NCI-H187 (cell line): ENCODE measurements at regions not wholly inside any gene's neighbourhood (a gene's known extent, or its start where the extent isn't known, plus 50 kb on each side); places are given as distances from the start of the nearest gene placed in this dataset.
"Not testable (repeated sequence)": the region's sequence is repeated elsewhere in the genome, so short reads cannot be mapped to it uniquely, and the experiment has no call there.

Experiments
- DNase-seq, 2 experiments: peaks; one replicate each; lab custom pipeline; 2025; lab: John Stamatoyannopoulos, UW

GRCh38 chr6:81562169-81562568 lies 190.3 kb downstream of the TENT5A start:
- no peak for DNase-seq

DNA sequence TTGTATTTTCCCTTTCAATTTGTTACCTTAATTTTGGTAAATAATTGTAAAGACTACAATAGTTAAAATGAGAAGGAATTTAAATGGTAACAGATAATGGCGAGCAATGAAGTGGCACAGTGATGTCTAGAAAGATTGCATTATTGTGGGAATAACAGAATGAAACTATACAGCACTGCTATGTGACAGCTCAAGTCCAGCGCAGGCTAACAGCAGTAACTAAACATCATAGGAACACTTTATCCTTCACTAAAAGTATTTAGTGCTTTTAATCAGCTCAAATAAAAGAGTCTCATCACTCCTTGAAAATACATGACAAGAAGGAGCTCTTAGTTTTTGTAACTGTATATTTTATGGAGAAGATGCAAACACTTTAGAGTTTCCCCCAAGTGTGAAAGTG lies 190.8 kb downstream of the TENT5A start:
- DNase-seq: no peak

DNA sequence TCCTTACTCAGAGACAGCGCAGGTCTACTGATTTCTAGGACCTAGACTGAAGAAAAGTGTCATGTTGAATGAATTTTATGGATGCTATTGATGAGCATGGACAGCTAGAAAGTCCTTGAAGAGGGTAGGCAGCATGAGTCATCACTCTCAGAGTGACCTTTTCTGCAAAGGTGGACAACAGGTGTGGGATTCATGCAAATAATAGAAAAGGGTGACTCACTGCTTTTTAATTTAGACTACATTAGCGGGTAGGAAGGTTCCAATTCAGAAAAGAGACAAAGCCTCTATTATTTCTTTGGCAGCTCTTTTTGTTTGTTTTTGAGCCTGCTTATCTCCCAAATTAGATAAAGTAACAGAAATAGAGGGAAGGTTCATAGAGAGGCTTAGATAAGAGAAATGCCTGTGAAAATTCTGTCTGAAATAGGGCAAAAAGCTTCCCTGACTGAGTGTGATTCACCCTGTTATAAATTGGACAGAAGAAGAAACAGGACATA lies 191.4 kb downstream of the TENT5A start:
- no peak for DNase-seq

- DNase-seq: no peak
These were observed 194.7 kb downstream of the TENT5A start for GRCh38 chr6:81557811-81558210.

DNA sequence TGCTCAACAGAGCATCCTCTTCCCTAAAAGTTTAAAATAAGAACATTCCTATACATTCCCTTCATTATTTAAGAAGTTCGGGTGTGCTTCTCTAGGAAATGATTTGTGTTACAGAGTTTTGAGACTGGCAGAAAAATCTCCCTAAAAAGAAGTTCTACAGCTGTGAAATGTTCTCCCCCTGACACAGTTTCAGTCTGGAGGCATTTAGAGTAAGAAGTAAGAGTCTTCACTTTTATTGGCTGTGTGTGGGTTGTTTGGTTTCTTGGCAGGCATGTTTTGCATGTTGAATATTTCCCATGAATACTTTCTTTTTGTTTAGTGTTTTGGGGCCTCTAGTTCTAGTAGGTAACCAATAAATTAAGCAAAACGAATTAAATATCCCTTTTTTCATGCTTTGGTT lies 195.9 kb downstream of the TENT5A start:
- no peak for DNase-seq

DNA sequence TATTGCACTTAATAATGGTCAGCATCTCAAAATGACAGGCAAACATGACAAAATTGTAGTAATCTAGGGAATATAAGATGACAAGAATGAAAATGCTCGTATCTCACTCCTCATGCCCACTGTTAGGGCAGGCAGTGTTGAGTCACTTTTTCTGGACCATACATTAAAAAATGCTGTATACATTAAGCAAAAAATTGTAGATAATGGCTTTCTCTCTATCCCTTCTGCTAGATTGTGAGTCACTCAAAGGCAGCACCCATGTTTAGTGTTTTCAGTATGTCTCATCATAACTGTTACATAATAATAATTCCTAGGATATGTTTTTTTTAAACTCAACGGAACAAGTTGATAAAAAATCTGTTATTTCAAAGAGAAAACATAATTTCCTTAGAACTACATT lies 199.3 kb downstream of the TENT5A start:
- no peak for DNase-seq

GRCh38 chr6:81552644-81553043 lies 199.8 kb downstream of the TENT5A start:
- no peak for DNase-seq

DNA sequence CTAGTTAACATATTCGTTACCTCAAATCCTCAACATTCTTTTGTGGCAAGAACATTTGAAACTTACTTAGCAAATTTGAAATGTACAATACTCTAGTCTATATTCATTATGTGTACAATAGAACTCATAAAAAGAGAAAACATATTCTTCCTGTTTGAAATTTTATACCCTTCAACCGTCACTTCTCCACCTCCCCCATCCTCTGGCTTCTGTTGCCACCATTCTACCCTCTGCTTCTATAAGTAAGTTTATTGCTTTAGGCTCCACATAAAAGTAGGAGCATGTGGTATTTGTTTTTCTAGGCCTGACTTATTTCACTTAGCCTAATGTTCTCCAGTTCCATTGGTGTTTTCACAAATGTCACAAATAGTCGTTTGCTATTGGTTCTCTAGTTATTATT lies 205.3 kb downstream of the TENT5A start:
- no peak for DNase-seq

DNA sequence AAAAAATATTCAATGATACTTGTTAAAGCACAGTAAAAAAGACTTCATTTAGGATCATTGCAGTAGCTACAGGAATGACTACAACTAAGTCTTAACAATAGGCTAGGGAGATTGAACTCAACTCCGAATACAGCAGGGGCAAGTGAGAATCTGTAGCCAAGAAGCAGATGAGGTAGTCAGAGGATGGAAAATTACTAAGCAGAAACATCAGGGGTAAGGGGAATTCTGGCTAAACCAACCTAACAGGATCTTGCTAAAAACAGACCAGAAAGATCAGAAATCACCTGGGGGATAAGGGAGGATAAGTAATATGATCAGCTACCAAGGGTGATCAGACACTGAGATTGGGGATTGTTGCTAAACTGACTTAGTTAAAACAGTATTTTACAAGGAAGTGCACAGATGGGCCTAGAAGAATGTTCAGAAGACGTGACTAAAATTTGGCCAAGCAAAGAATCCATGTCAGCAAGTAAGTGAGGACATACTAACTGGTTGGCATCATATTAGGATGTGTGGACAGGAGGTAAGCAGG lies 217.5 kb downstream of the TENT5A start:
- no peak for DNase-seq

DNA sequence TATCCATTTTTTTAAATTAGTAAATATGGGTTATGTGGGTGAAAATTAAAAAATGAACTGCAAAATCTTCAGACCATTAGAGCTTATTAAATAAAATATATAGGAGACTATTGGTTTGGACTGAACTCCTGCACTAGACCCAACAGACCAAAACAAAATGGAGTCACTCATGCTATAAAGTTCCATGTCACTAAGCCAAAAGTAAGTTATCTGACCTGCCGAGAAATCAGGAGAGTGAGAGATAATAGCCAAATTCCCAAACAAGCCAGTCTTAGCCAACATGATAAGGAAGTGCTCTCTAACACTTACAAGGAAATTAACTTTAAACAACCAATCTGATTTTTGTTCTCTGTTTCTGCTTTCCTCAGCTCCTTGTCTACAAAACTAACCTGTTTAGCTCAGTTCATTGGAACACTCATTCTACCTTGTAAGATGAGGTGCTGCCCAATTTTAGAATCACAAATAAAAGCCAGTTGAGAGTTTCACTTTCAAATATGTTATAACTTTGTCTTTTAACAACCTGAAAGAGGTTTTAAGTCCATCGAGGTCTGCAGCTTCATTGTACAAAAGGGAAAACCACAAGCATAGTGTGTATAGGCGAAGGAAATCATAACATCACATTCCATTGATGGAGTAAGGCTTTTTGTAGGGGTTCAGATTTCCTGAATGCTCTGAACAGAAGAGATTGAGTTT lies 220.5 kb downstream of the TENT5A start:
- no peak for DNase-seq

DNA sequence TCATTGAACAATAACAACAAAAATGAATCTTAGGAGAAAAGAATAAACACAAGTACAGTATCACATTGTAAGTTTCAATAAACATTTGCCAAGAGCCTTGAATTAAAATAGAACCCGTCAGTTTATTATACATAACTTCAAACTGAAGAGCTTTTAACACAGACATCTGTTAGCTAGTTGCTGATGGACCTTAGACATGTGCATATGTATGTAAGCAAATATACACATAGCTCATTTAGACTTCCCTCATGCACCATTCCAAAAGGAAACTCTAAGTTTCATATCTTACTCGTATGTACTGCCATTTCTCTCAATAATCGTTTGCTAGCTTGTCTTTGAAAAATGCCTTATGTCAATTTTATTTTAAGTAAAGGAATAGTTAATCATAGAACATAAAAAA lies 235.0 kb downstream of the TENT5A start:
- no peak for DNase-seq

DNA sequence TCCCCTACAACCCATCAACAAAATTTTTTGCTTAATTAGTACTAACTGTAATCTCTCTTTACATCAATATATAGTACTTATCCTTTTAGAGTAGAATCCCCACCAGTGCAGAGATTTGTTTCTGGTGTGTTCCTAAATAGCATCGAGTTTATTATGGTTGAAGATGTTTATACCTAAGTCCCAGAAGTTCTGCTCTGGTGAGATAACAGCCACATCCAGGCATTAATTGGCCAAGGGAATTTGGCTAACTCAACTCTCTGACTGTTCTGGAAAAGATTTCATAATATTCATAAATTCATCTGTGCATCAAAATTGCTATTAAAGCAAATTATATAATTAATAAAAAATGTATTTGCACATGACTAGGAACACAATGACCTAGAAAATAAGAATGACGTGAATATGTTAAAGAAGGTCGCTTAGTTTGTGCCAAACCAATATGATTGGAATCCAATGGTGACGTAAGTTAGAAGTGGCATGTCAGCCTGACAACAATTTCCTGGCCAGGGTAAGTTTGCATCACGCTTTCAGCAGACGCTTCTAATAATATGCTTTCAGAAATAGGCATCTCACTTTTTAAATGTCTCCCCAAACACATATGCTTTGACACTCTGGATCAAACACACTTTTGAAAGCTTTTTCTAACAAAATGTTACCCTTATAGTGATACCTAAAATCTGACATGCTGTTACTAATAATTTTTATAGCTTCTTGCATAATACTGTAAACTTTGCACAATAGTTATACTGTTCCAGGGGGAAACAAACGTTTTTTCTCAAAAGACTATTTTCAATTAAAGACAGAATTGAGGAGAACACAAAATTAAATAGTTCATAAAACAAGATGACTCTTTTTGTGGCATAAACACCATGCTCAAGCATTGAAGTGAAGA lies 236.7 kb downstream of the TENT5A start:
- no peak for DNase-seq

DNA sequence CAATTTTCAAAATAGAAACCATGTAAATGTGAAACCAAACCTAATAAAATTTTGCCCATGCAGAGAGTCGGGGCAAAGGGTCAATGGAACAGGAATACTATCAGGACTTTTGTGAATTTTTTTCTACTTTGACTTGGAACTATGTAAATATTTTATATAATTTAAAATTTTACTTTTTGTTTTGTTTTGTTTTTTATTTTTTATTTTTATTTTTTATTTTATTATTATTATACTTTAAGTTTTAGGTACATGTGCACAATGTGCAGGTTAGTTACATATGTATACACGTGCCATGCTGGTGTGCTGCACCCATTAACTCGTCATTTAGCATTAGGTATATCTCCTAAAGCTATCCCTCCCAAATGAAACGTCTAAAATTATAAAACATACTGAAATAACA lies 238.3 kb downstream of the TENT5A start:
- not testable (repeated sequence) for DNase-seq

- no peak for DNase-seq
These were observed 241.1 kb downstream of the TENT5A start for GRCh38 chr6:81511423-81511822.

DNA sequence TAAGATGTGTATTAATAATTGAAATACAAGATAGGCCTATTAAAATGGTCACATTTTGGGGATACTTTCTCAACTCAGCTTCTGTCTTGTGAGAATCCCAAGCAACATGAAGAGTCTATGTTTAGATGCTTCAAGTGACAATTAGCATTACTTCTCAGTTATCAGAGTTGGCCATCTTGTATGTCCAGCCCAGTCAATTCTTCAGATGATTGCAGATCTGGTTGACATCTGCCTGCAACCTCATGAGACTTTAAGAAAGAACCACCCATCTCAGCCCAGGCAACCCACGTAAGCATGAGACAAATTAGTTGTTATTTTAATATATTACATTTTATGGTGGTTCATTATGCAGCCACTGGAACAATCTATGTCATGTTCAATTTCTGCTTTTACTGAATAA lies 256.5 kb downstream of the TENT5A start:
- DNase-seq: no peak

- DNase-seq: no peak
These were observed 260.9 kb downstream of the TENT5A start for GRCh38 chr6:81491454-81492101.

DNA sequence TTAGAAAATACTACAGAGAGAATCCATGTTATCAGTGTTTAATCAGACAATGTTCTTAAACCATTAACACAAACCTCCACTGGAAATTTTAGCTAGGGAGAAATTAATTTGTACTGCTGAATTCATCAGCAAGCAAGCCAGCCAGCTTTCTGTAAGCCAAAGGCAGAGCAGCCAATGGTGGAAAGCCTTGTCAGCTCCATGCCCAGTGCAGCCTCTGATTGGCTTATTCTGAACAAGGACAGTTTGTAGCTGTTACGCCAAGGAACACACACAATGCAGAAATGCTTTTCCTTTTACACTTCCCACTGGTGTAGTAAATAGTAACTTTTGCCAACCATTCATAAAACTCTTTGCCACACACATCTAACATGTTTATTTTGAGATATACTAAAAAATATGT lies 265.0 kb downstream of the TENT5A start:
- no peak for DNase-seq

- DNase-seq: no peak
These were observed 266.2 kb downstream of the TENT5A start for GRCh38 chr6:81486234-81486633.

DNA sequence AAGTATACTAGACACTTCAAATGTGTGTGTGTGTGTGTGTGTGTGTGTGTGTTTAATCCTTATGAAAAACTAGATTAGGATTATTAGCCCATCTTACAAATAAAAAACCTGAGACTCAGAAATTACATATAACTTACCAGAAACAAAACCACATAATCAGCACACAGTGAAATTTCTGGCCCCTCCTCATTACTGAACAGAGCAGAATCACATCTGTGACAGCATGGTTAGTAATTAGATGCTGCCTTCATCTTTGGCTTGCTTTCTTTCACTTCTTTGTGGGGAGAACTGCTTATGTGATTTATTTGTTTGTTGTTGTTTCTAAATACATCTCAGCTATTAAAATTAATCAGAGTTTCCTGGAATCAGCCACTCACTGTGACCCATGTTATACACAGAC lies 267.1 kb downstream of the TENT5A start:
- no peak for DNase-seq

- DNase-seq: no peak
These were observed 268.2 kb downstream of the TENT5A start for GRCh38 chr6:81484251-81484650.

DNA sequence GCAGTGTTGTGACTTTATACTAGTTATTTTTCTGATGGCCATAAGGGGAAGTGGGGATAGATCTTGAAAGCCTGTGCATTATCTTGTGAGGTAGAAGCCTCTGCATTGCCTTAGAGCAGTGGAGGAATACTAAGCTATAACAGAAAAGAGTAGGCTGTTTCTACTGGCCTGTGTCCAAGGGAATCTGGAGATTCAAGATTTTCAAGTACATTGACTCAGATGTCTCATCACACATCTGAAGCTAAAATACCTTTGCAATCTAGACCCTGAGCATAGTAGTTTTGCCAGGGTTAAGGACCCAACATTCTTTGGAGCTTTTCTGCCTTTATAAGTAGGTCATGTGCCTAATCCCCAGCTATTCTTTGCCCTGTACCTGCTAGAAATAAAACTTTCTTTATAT lies 272.3 kb downstream of the TENT5A start:
- DNase-seq: no peak

DNA sequence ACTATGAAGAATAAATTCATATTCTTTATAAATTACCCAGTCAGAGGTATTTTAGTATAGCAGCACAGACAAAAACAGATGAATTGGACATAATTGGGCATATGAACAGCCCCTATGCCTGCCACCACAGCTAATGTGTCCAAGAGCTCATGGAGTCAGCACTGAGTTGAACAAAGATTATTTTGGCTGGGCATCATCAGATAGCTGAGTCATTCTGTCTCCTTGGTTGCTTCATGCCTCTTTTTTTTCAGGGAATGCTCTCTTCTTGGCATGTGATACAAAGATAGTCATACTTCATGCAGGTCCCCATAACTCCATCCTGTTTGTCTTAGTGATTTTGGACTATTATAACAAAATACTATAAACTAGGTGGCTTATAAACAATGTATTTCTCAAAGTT lies 275.6 kb downstream of the TENT5A start:
- no peak for DNase-seq

GRCh38 chr6:81475646-81476045 lies 276.8 kb downstream of the TENT5A start:
- DNase-seq: no peak
